Osteoblast (primary cell): ENCODE measurements at regions not wholly inside any gene's neighbourhood (a gene's known extent, or its start where the extent isn't known, plus 50 kb on each side); places are given as distances from the start of the nearest gene placed in this dataset.

ENCODE experiments used
- DNase-seq: peaks from one replicate; pipeline ENCODE4 v3.0.0; 2011; ENCODE audit warnings: low spot score, mixed read lengths; ENCODE audit not compliant: insufficient read length; ENCODE audit errors: missing footprints
- H2AFZ ChIP-seq: 2 replicates; pipeline ENCODE4 v1.6.0; 2011; ENCODE audit warnings: mild to moderate bottlenecking, low read length
- H3K27ac ChIP-seq: 2 replicates; pipeline ENCODE4 v1.5.1; 2011; ENCODE audit warnings: mild to moderate bottlenecking, low read depth, low read length, moderate library complexity
- H3K27me3 ChIP-seq: 2 replicates; pipeline ENCODE4 v1.6.0; 2012; ENCODE audit warnings: mild to moderate bottlenecking, control low read depth, inconsistent platforms, low read length, moderate library complexity; ENCODE audit not compliant: insufficient read depth
- H3K36me3 ChIP-seq: 2 replicates; pipeline ENCODE4 v1.5.1; 2011; ENCODE audit warnings: mild to moderate bottlenecking, low read length, control low read depth, moderate library complexity; ENCODE audit not compliant: insufficient read depth
- H3K4me1 ChIP-seq: 2 replicates; pipeline ENCODE4 v1.5.1; 2011; ENCODE audit warnings: mild to moderate bottlenecking, low read length, control low read depth, moderate library complexity; ENCODE audit not compliant: insufficient read depth
- H3K4me2 ChIP-seq: 2 replicates; pipeline ENCODE4 v1.6.0; 2011; ENCODE audit warnings: mild to moderate bottlenecking, low read length; ENCODE audit not compliant: insufficient read depth
- H3K4me3 ChIP-seq: fragments of 200-600 bp; sonication (generic); 3 replicates; pipeline ENCODE4 v1.5.1; 2012; ENCODE audit warnings: mild to moderate bottlenecking, low read length, inconsistent platforms; ENCODE audit not compliant: insufficient read depth
- H3K79me2 ChIP-seq: 2 replicates; pipeline ENCODE4 v1.6.0; 2012; ENCODE audit warnings: mild to moderate bottlenecking, low read length, control low read depth, inconsistent platforms; ENCODE audit not compliant: insufficient read depth
- H3K9me3 ChIP-seq: 2 replicates; pipeline ENCODE4 v1.5.1; 2011; ENCODE audit warnings: low read depth, low read length, control low read depth
- H4K20me1 ChIP-seq: 2 replicates; pipeline ENCODE4 v1.6.0; 2012; ENCODE audit warnings: mild to moderate bottlenecking, low read length, control low read depth; ENCODE audit not compliant: insufficient read depth
- CTCF ChIP-seq: IDR thresholded peaks from 2 replicates; pipeline ENCODE4 v1.5.1; 2011; ENCODE audit warnings: mild to moderate bottlenecking, low read depth, low read length, moderate library complexity; ENCODE audit errors: extremely low read depth

- H3K36me3 ChIP-seq, result no peaks in the 10 kb centered on the region
- no peak for TF ChIP-seq CTCF
- H3K27me3 ChIP-seq, result peaks cover 12% of the 10 kb centered on the region
- no peaks in the 10 kb centered on the region for H3K79me2 ChIP-seq
- no peak for DNase-seq
- no peaks in the 10 kb centered on the region for H3K4me1 ChIP-seq
- no peak overlapping the region for H3K27ac ChIP-seq
- H3K4me3 ChIP-seq, result no peak overlapping the region
- H4K20me1 ChIP-seq, result no peaks in the 10 kb centered on the region
- no peaks in the 10 kb centered on the region for H3K9me3 ChIP-seq
- H3K4me2 ChIP-seq, result no peak overlapping the region
- H2AFZ ChIP-seq, result no peak overlapping the region
These were observed 85.4 kb downstream of the UNCX start for GRCh38 chr7:1318051-1318450.

- Histone ChIP-seq H3K4me3 (no peak overlapping the region), H4K20me1 (no peaks in the 10 kb centered on the region), H3K27me3 (peaks cover 18% of the 10 kb centered on the region), H3K4me2 (no peak overlapping the region), H3K36me3 (no peaks in the 10 kb centered on the region), H3K9me3 (no peaks in the 10 kb centered on the region), H3K79me2 (no peaks in the 10 kb centered on the region), H2AFZ (no peak overlapping the region), H3K27ac (no peak overlapping the region), H3K4me1 (no peaks in the 10 kb centered on the region)
- no peak for DNase-seq
- no peak for TF ChIP-seq CTCF
These were observed 86.0 kb downstream of the UNCX start for GRCh38 chr7:1318661-1319060.

- no peaks in the 10 kb centered on the region for H3K79me2 ChIP-seq
- H2AFZ ChIP-seq, result no peak overlapping the region
- no peak for TF ChIP-seq CTCF
- H3K4me1 ChIP-seq, result no peaks in the 10 kb centered on the region
- DNase-seq, result no peak
- H3K36me3 ChIP-seq, result no peaks in the 10 kb centered on the region
- no peaks in the 10 kb centered on the region for H3K9me3 ChIP-seq
- H3K4me3 ChIP-seq, result no peak overlapping the region
- no peak overlapping the region for H3K27ac ChIP-seq
- H4K20me1 ChIP-seq, result no peaks in the 10 kb centered on the region
- H3K27me3 ChIP-seq, result peaks cover 30% of the 10 kb centered on the region
- H3K4me2 ChIP-seq, result no peak overlapping the region
These were observed 88.1 kb downstream of the UNCX start for GRCh38 chr7:1320616-1321240.

- no peaks in the 10 kb centered on the region for H3K4me1 ChIP-seq
- no peak overlapping the region for H3K4me3 ChIP-seq
- H3K27me3 ChIP-seq, result peaks cover 30% of the 10 kb centered on the region
- H2AFZ ChIP-seq, result no peak overlapping the region
- no peaks in the 10 kb centered on the region for H3K36me3 ChIP-seq
- H4K20me1 ChIP-seq, result no peaks in the 10 kb centered on the region
- DNase-seq, result no peak
- no peak for TF ChIP-seq CTCF
- H3K4me2 ChIP-seq, result no peak overlapping the region
- H3K27ac ChIP-seq, result no peak overlapping the region
- H3K79me2 ChIP-seq, result no peaks in the 10 kb centered on the region
- no peaks in the 10 kb centered on the region for H3K9me3 ChIP-seq
These were observed 89.0 kb downstream of the UNCX start for GRCh38 chr7:1321411-1322239.
